ENCODE measurements at regions not wholly inside any gene's neighbourhood (a gene's known extent, or its start where the extent isn't known, plus 50 kb on each side); places are given as distances from the start of the nearest gene placed in this dataset.

DNA sequence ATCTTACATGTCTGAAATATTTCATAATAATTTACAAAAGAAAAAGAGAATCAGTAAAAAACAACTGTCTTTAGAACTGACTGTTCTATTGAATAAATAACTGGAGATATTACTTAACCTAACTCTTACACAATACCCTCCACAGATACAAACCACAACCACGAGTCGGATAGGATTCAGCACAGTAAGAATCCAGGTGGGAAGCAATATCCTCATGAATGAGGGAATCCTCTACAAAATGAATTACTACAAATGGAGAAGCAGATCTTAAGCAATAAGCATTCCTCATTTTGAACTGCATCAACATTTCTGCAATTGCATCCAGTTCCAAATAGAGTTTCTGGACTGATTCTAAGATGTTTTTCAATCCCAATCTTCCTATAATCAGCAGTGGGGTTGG lies 227.1 kb downstream of the SH2D1A start (continued):
- no peak for TF ChIP-seq ZBTB33 (IDR thresholded peaks at IDR 0.05; ENCODE audit: extremely low read depth, insufficient replicate concordance, low read length)
- TF ChIP-seq MAX (IDR thresholded peaks at IDR 0.05): no peak
- no peak for TF ChIP-seq YY1 (IDR thresholded peaks at IDR 0.05; ENCODE audit: extremely low read depth, insufficient replicate concordance, low read depth, low read length)
- no peak for TF ChIP-seq FOSL1 (IDR thresholded peaks at IDR 0.05; ENCODE audit: low read depth)
- TF ChIP-seq SP1 (IDR thresholded peaks at IDR 0.05; ENCODE audit: low read depth): no peak
- TF ChIP-seq EGR1 (IDR thresholded peaks at IDR 0.05; ENCODE audit: low read depth): no peak
- TF ChIP-seq, protein P1, sequence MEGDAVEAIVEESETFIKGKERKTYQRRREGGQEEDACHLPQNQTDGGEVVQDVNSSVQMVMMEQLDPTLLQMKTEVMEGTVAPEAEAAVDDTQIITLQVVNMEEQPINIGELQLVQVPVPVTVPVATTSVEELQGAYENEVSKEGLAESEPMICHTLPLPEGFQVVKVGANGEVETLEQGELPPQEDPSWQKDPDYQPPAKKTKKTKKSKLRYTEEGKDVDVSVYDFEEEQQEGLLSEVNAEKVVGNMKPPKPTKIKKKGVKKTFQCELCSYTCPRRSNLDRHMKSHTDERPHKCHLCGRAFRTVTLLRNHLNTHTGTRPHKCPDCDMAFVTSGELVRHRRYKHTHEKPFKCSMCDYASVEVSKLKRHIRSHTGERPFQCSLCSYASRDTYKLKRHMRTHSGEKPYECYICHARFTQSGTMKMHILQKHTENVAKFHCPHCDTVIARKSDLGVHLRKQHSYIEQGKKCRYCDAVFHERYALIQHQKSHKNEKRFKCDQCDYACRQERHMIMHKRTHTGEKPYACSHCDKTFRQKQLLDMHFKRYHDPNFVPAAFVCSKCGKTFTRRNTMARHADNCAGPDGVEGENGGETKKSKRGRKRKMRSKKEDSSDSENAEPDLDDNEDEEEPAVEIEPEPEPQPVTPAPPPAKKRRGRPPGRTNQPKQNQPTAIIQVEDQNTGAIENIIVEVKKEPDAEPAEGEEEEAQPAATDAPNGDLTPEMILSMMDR (IDR thresholded peaks at IDR 0.05 in 2 of 3, conservative IDR thresholded peaks at IDR 0.05 in 1 of 3; ENCODE audit: borderline replicate concordance in 1 of 3, insufficient read depth in 1 of 3, low read depth in 2 of 3, low read length in 2 of 3): no peak
- no peak for TF ChIP-seq JUND (IDR thresholded peaks at IDR 0.05)

DNA sequence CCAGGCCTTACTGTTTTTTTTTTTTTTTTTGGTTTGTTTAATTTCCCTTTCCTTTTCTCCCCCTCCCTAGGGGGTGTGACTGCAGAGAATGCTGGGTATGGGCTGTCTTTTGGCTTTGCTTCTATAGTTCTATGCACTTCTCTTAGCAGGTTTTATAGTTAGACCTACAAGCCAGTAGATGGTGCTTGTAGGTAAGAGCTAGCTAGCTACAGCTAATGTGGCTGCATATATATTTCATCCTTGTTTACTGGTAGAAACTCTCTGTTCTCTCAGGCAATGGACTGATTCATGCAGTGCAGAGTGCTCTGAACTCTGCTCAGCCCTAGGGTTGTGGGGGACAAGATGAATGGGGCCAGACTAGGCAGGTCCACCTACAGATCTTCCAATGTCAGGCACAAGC lies 246.4 kb downstream of the SH2D1A start:
- ChIA-PET RAD21 (ENCODE audit: low non-redundant PET in 1 of 2, low total read pairs in 2 of 2, uncharacterized antibody in 2 of 2, unreplicated experiment in 2 of 2) (no interaction called here), CTCF (no interaction called here), POLR2A (no interaction called here)
- Histone ChIP-seq H3K79me2 (ENCODE audit: insufficient read depth, low read length) (no peaks in the 10 kb centered on the region), H3K9me2 (ENCODE audit: insufficient read depth) (no peaks in the 10 kb centered on the region), H3K27ac (ENCODE audit: low read depth, low read length) (no peak overlapping the region), H3K27me3 (ENCODE audit: insufficient read depth, low read length) (no peaks in the 10 kb centered on the region), H3K4me3 (replicated peaks in 1 of 2; ENCODE audit: low read depth in 1 of 2, low read length in 2 of 2) (no peak overlapping the region), H3K9ac (ENCODE audit: low read length) (no peak overlapping the region), H4K20me1 (ENCODE audit: insufficient read depth) (no peaks in the 10 kb centered on the region), H3K9me3 (ENCODE audit: control insufficient read depth in 1 of 2, insufficient read depth in 1 of 2, low read depth in 1 of 2, low read length in 2 of 2) (no peaks in the 10 kb centered on the region), H3K36me3 (ENCODE audit: control insufficient read depth in 1 of 2, insufficient read depth in 2 of 2, low read length in 2 of 2) (no peaks in the 10 kb centered on the region), H3K4me1 (ENCODE audit: control insufficient read depth in 1 of 2, insufficient read depth in 2 of 2, low read length in 2 of 2) (no peaks in the 10 kb centered on the region), H3K4me2 (ENCODE audit: low read length) (no peak overlapping the region), H2AFZ (ENCODE audit: low read depth, low read length, poor library complexity, severe bottlenecking) (no peak overlapping the region)
- intact Hi-C loops (cut with micrococcal nuclease): no loop called here
- TF ChIP-seq SIN3A (IDR thresholded peaks at IDR 0.05; ENCODE audit: low read depth): no peak
- no peak for TF ChIP-seq MAX (IDR thresholded peaks at IDR 0.05)
- no peak for TF ChIP-seq ELF1 (IDR thresholded peaks at IDR 0.05; ENCODE audit: borderline replicate concordance, low read depth)
- no peak for TF ChIP-seq RAD21 (IDR thresholded peaks at IDR 0.05; ENCODE audit: low read depth)
- TF ChIP-seq POLR2AphosphoS5 (IDR thresholded peaks at IDR 0.05; ENCODE audit: low read depth, low read length): no peak
- TF ChIP-seq ZBTB33 (IDR thresholded peaks at IDR 0.05; ENCODE audit: extremely low read depth, insufficient replicate concordance, low read length): no peak
- TF ChIP-seq JUND (IDR thresholded peaks at IDR 0.05): no peak
- no peak for TF ChIP-seq EGR1 (IDR thresholded peaks at IDR 0.05; ENCODE audit: low read depth)
- no peak for TF ChIP-seq YY1 (IDR thresholded peaks at IDR 0.05; ENCODE audit: extremely low read depth, insufficient replicate concordance, low read depth, low read length)
- TF ChIP-seq ZFX (IDR thresholded peaks at IDR 0.05): no peak
- no peak for TF ChIP-seq EZH2phosphoT487 (IDR thresholded peaks at IDR 0.05; ENCODE audit: borderline replicate concordance)
- TF ChIP-seq SP1 (IDR thresholded peaks at IDR 0.05; ENCODE audit: low read depth): no peak
- TF ChIP-seq, protein P1 (IDR thresholded peaks at IDR 0.05 in 2 of 3, conservative IDR thresholded peaks at IDR 0.05 in 1 of 3; ENCODE audit: borderline replicate concordance in 1 of 3, insufficient read depth in 1 of 3, low read depth in 2 of 3, low read length in 2 of 3): no peak
- no peak for DNase-seq (ENCODE audit: low read depth, low spot score)
- no TSS peak for BruUV-seq (replicated peaks)
- no peak for ATAC-seq

Measured in HCT116 (cell line).